ENCODE measurements at regions not wholly inside any gene's neighbourhood (a gene's known extent, or its start where the extent isn't known, plus 50 kb on each side); places are given as distances from the start of the nearest gene placed in this dataset.

- no peak for DNase-seq (ENCODE audit: low spot score)
- Histone ChIP-seq H3K4me3 (ENCODE audit: low read depth in 1 of 3, low read length in 3 of 3) (no peak overlapping the region), H3K9me3 (ENCODE audit: control insufficient read depth in 4 of 4, low read length in 3 of 4) (no peaks in the 10 kb centered on the region), H3K27me3 (ENCODE audit: control insufficient read depth in 4 of 4, insufficient read depth in 4 of 4, low read length in 3 of 4) (no peaks in the 10 kb centered on the region), H3K4me1 (ENCODE audit: control insufficient read depth in 4 of 4, insufficient read depth in 4 of 4, low read length in 3 of 4) (peaks cover 0 to 3% (median 0%) of the 10 kb centered on the region in 4 donors), H3K36me3 (ENCODE audit: control insufficient read depth in 4 of 4, insufficient read depth in 3 of 4, low read depth in 1 of 4, low read length in 3 of 4) (no peaks in the 10 kb centered on the region), H3K27ac (ENCODE audit: low read depth in 1 of 2, low read length in 2 of 2) (no peak overlapping the region), H3K9ac (ENCODE audit: low read depth in 1 of 2, low read length in 2 of 2) (no peak overlapping the region)
- TF ChIP-seq ZBTB33 (IDR thresholded peaks at IDR 0.05) (no peak), RAD21 (IDR thresholded peaks at IDR 0.05) (no peak), REST (IDR thresholded peaks at IDR 0.05) (no peak), GABPA (IDR thresholded peaks at IDR 0.05 in 1 of 2, conservative IDR thresholded peaks at IDR 0.05 in 1 of 2) (no peak), SP1 (IDR thresholded peaks at IDR 0.05) (no peak), YY1 (IDR thresholded peaks at IDR 0.05) (no peak), FOXA1 (IDR thresholded peaks at IDR 0.05) (no peak), ATF3 (IDR thresholded peaks at IDR 0.05) (no peak), EGR1 (IDR thresholded peaks at IDR 0.05; ENCODE audit: low read depth in 2 of 2) (no peak), JUND (IDR thresholded peaks at IDR 0.05) (no peak), FOXA2 (IDR thresholded peaks at IDR 0.05) (no peak), HNF4A (conservative IDR thresholded peaks at IDR 0.05) (no peak), HNF4G (IDR thresholded peaks at IDR 0.05) (no peak)
- WGBS, result 79% methylated on average over 6 of the region's 6 CpGs
Observed at GRCh38 chr20:22382742-22383141, 201.6 kb downstream of the FOXA2 start.

- H3K36me3 ChIP-seq (ENCODE audit: control insufficient read depth in 4 of 4, insufficient read depth in 3 of 4, low read depth in 1 of 4, low read length in 3 of 4), result no peaks in the 10 kb centered on the region
- no peaks in the 10 kb centered on the region for H3K9me3 ChIP-seq (ENCODE audit: control insufficient read depth in 4 of 4, low read length in 3 of 4)
- no peak overlapping the region for H3K4me3 ChIP-seq (ENCODE audit: low read depth in 1 of 3, low read length in 3 of 3)
- no peak overlapping the region for H3K27ac ChIP-seq (ENCODE audit: low read depth in 1 of 2, low read length in 2 of 2)
- no peaks in the 10 kb centered on the region for H3K27me3 ChIP-seq (ENCODE audit: control insufficient read depth in 4 of 4, insufficient read depth in 4 of 4, low read length in 3 of 4)
- H3K4me1 ChIP-seq (ENCODE audit: control insufficient read depth in 4 of 4, insufficient read depth in 4 of 4, low read length in 3 of 4), result peaks cover 0 to 3% (median 0%) of the 10 kb centered on the region in 4 donors
- no peak overlapping the region for H3K9ac ChIP-seq (ENCODE audit: low read depth in 1 of 2, low read length in 2 of 2)
- DNase-seq (ENCODE audit: low spot score), result no peak
- WGBS, result 84% methylated on average over 4 of the region's 4 CpGs
- TF ChIP-seq YY1 (IDR thresholded peaks at IDR 0.05) (no peak), CTCF (IDR thresholded peaks at IDR 0.05; ENCODE audit: low read depth, low read length, missing input control) (no peak), TAF1 (conservative IDR thresholded peaks at IDR 0.05) (no peak), RAD21 (IDR thresholded peaks at IDR 0.05) (no peak)
Observed at GRCh38 chr20:22381812-22382416, 202.5 kb downstream of the FOXA2 start.

Data from liver (tissue), 8 donors.